A549 (cell line): ENCODE measurements at regions not wholly inside any gene's neighbourhood (a gene's known extent, or its start where the extent isn't known, plus 50 kb on each side); places are given as distances from the start of the nearest gene placed in this dataset.

Source experiments
- BHLHE40 ChIP-seq: IDR thresholded peaks from 2 replicates; pipeline ENCODE4 v1.6.1; 2012; ENCODE audit warnings: low read depth, low read length, inconsistent platforms
- CBX8 ChIP-seq: fragments of 200-600 bp; sonication (generic); IDR thresholded peaks from 2 replicates; pipeline ENCODE4 v1.6.1; 2016
- JUN ChIP-seq, 2 experiments: fragments of >200 bp; sonication (Bioruptor Twin); formaldehyde crosslinking; IDR thresholded peaks; 2 replicates in 1 of 2; 3 replicates in 1 of 2; pipeline ENCODE4 v1.6.1; 2016 to 2017
- ZC3H11A ChIP-seq: fragments of 450-650 bp; IDR thresholded peaks from 2 replicates; pipeline ENCODE4 v1.6.1; 2014; ENCODE audit warnings: antibody characterized with exemption, mild to moderate bottlenecking
- ZFP36 ChIP-seq: fragments of 450-650 bp; IDR thresholded peaks from 2 replicates; pipeline ENCODE4 v1.6.1; 2014; ENCODE audit warnings: borderline replicate concordance; ENCODE audit not compliant: partially characterized antibody
- TF ChIP-seq, protein P1 (sequence below): fragments of >200 bp; sonication (Bioruptor Twin); formaldehyde crosslinking; IDR thresholded peaks from 3 replicates; pipeline ENCODE4 v1.5.1; 2016
- TF ChIP-seq, protein P2 (sequence below): IDR thresholded peaks from 2 replicates; pipeline ENCODE4 v1.6.1; 2012

DNA sequence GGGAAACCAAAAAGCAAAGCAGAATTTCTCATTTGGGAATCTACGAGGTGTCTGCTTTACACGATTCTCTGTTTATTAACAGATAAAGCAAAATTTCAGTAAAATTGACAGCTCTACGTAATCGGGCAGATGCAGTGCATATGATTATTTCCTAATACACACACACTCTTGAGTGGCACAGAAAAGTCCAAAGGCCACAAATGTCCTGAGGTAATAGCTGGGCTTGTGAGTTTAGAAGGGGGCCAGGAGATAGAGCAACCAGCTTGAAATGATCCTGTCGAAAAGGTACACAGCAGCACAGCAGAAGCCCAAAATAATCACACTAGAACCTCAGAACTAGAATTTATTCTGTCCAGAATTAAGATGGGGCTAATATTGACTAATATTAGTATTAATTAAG, 236.0 kb downstream of the FAT4 start:
- TF ChIP-seq ZC3H11A (no peak), CBX8 (no peak), BHLHE40 (no peak), JUN (IDR thresholded peaks at IDR 0.05) (no peak), ZFP36 (no peak)
- TF ChIP-seq, protein P1, sequence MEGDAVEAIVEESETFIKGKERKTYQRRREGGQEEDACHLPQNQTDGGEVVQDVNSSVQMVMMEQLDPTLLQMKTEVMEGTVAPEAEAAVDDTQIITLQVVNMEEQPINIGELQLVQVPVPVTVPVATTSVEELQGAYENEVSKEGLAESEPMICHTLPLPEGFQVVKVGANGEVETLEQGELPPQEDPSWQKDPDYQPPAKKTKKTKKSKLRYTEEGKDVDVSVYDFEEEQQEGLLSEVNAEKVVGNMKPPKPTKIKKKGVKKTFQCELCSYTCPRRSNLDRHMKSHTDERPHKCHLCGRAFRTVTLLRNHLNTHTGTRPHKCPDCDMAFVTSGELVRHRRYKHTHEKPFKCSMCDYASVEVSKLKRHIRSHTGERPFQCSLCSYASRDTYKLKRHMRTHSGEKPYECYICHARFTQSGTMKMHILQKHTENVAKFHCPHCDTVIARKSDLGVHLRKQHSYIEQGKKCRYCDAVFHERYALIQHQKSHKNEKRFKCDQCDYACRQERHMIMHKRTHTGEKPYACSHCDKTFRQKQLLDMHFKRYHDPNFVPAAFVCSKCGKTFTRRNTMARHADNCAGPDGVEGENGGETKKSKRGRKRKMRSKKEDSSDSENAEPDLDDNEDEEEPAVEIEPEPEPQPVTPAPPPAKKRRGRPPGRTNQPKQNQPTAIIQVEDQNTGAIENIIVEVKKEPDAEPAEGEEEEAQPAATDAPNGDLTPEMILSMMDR: no peak
- TF ChIP-seq, protein P2, sequence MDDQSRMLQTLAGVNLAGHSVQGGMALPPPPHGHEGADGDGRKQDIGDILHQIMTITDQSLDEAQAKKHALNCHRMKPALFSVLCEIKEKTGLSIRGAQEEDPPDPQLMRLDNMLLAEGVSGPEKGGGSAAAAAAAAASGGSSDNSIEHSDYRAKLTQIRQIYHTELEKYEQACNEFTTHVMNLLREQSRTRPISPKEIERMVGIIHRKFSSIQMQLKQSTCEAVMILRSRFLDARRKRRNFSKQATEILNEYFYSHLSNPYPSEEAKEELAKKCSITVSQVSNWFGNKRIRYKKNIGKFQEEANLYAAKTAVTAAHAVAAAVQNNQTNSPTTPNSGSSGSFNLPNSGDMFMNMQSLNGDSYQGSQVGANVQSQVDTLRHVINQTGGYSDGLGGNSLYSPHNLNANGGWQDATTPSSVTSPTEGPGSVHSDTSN: no peak
